Prostate gland (tissue), 2 donors: ENCODE measurements at regions not wholly inside any gene's neighbourhood (a gene's known extent, or its start where the extent isn't known, plus 50 kb on each side); places are given as distances from the start of the nearest gene placed in this dataset.

Experiments used
- small RNA-seq, 2 donors: library from RNA; depleted of rRNA; stranded (forward); fragments of <200 nt; gene quantifications; one replicate each; pipeline ENCODE3, GENCODE V24; 2016

Small RNA genes in the stretch of these regions (small RNA-seq; reads per million reads assigned to genes)
- gene AC093303.1, result 0 reads per million in 2 donors
